Activated T-helper 1 cell treated with anti-CD3 and anti-CD28 coated beads, Interleukin-12 subunit alpha, Interleukin-12 subunit beta, Interleukin-2, Interleukin-4 antibody, amounts not matched to agents 30 ng/mL and 10 ng/mL and 1 ng/mL, durations not matched to agents 14 hours and 24 hours and 36 hours (primary cell): ENCODE measurements at regions not wholly inside any gene's neighbourhood (a gene's known extent, or its start where the extent isn't known, plus 50 kb on each side); places are given as distances from the start of the nearest gene placed in this dataset.
"Not testable (repeated sequence)": the region's sequence is repeated elsewhere in the genome, so short reads cannot be mapped to it uniquely, and the experiment has no call there.

ENCODE experiments used
- DNase-seq: peaks from one replicate; pipeline ENCODE4 v3.0.0; 2021; ENCODE audit warnings: low spot score
- H3K27ac Mint-ChIP-seq: one replicate; pipeline ENCODE4 v1.8.0; 2021; ENCODE audit warnings: mild to moderate bottlenecking, mixed read lengths
- H3K27me3 Mint-ChIP-seq: one replicate; pipeline ENCODE4 v1.8.0; 2022; ENCODE audit warnings: mild to moderate bottlenecking, moderate library complexity, mixed read lengths; ENCODE audit not compliant: insufficient read depth
- H3K36me3 Mint-ChIP-seq: one replicate; pipeline ENCODE4 v1.8.0; 2021; ENCODE audit warnings: low read depth, mixed read lengths
- H3K4me1 Mint-ChIP-seq: one replicate; pipeline ENCODE4 v1.8.0; 2021; ENCODE audit warnings: low read depth, mixed read lengths
- H3K4me3 Mint-ChIP-seq: one replicate; pipeline ENCODE4 v1.8.0; 2021; ENCODE audit warnings: mild to moderate bottlenecking, moderate library complexity, mixed read lengths
- H3K9me3 Mint-ChIP-seq: one replicate; pipeline ENCODE4 v1.8.0; 2021; ENCODE audit warnings: mixed read lengths
- intact Hi-C: fragments of 100-400 bp; cut with micrococcal nuclease; formaldehyde crosslinking; loops from one replicate; pipeline ENCODE4 v1.15.1; 2024

DNA sequence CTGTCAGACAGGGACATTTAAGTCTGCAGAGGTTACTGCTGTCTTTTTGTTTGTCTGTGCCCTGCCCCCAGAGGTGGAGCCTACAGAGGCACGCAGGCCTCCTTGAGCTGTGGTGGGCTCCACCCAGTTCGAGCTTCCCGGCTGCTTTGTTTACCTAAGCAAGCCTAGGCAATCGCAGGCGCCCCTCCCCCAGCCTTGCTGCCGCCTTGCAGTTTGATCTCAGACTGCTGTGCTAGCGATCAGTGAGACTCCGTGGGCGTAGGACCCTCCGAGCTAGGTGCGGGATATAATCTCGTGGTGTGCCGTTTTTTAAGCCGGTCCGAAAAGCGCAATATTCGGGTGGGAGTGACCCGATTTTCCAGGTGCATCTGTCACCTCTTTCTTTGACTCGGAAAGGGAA is 193.9 kb downstream of the RMST start:
- H3K4me3 Mint-ChIP-seq, H3K27me3 Mint-ChIP-seq, H3K9me3 Mint-ChIP-seq, intact Hi-C loops, H3K27ac Mint-ChIP-seq, H3K36me3 Mint-ChIP-seq, DNase-seq, H3K4me1 Mint-ChIP-seq: not testable (repeated sequence)

DNA sequence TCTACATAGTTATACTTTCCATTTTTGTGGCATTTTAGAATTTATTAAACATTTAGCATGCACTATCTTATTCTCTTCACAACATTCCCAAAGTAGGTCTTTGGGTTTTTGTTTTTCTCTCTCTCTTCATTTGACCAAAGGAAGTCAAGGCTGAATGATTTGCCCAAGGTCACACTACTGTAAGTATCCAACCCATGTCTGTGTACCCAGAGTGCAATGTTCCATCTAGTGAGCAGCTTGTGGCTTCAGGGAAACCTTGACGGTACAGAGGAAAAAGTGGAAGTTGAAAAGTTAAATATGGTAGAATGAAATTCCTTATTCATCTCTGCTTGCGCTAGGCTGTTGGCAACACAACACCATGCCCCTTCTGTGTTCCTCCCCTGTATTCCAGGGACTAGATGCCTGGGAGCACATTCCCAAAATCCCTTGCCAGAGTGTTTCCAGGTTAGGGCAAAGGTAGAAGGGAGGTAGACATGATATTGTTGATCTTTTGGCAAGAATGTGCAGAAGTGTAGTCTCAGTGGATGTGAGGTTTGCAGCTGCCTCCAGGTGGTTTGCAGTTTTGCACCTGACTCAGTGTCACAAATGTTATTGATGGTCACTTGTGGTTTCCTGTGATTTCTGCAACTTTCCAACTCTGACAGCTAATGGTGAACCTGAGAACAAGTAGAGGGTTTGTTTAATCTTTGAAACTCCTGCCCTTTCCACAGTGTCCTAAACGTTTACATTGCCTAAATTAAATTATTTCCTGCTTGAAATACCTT is 196.7 kb downstream of the RMST start:
- no peaks in the 10 kb centered on the region for H3K4me1 Mint-ChIP-seq
- H3K36me3 Mint-ChIP-seq: no peaks in the 10 kb centered on the region
- DNase-seq: no peak
- no peak overlapping the region for H3K4me3 Mint-ChIP-seq
- no peak overlapping the region for H3K27ac Mint-ChIP-seq
- H3K27me3 Mint-ChIP-seq: no peaks in the 10 kb centered on the region
- intact Hi-C loops: no loop called here
- no peaks in the 10 kb centered on the region for H3K9me3 Mint-ChIP-seq

DNA sequence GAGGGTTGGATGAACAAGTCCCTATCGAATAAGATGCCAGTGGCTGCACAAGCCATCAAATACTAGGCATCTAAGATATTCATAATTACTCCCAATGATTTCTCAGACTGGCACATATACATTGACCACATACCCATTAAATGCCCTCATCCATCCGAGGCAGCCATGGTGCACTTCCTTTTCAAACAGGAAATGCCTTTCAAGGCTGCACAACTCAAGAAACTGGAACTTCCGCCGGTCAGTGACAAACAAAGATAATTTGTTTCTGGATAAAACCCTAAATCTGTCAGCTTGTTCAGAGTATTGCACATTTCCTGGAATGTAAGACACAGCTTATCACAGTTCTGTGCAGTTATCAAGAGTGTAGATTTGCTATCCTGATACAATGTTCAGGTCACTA is 203.7 kb downstream of the RMST start:
- intact Hi-C loops: no loop called here
- H3K27ac Mint-ChIP-seq: no peak overlapping the region
- no peaks in the 10 kb centered on the region for H3K27me3 Mint-ChIP-seq
- no peak for DNase-seq
- H3K9me3 Mint-ChIP-seq: peaks cover 5% of the 10 kb centered on the region
- no peaks in the 10 kb centered on the region for H3K36me3 Mint-ChIP-seq
- H3K4me3 Mint-ChIP-seq: no peak overlapping the region
- no peaks in the 10 kb centered on the region for H3K4me1 Mint-ChIP-seq

DNA sequence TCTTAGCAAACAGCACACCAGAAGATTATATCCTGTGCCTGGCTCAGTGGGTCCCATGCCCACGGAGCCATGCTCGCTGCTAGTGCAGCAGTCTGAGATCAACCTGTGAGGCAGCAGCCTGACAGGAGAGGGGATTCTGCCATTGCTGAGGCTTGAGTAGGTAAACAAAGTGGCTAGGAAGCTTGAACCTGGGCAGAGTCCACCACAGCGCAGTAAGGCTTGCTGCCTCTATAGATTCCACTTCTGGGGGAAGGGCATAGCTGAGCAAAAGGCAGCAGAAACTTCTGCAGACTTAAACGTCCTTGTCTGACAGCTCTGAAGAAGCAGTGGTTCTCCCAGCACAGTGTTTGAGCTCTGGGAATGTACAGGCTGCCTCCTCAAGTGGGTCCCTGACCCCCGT is 210.3 kb downstream of the RMST start:
- H3K9me3 Mint-ChIP-seq: peaks cover 11% of the 10 kb centered on the region
- no peak overlapping the region for H3K27ac Mint-ChIP-seq
- no peaks in the 10 kb centered on the region for H3K27me3 Mint-ChIP-seq

DNA sequence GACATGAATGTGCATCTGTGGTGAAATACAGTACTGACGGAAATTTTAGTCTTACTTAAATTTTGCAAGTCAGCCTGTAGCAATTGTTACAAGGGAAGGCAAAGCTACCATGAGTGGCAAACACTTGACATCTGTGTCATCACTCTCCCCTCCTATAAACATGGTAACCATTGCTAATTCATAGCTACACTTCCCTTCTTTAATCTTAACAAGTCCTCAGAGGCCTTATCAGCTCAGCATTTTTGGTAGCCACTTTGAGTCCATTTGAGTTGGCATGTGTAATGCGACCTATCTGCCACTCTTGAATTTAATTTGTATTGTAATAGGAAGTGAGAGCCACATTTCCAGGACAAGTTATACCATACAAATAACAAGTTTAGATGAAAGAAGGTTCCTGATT is 218.1 kb downstream of the RMST start:
- Mint-ChIP-seq H3K27me3 (no peaks in the 10 kb centered on the region), H3K4me1 (no peaks in the 10 kb centered on the region), H3K9me3 (peaks cover 2% of the 10 kb centered on the region), H3K27ac (no peak overlapping the region), H3K4me3 (no peak overlapping the region), H3K36me3 (no peaks in the 10 kb centered on the region)
- DNase-seq: no peak
- intact Hi-C loops: loop anchor here (5.0 kb wide), 1 partner anchor 1108 kb away; no protein-coding TSS in a partner anchor

More for the DNA sequence above, 210.3 kb downstream of the RMST start:
- intact Hi-C loops: no loop called here
- Mint-ChIP-seq H3K4me3 (no peak overlapping the region), H3K4me1 (no peaks in the 10 kb centered on the region), H3K36me3 (no peaks in the 10 kb centered on the region)
- no peak for DNase-seq

DNA sequence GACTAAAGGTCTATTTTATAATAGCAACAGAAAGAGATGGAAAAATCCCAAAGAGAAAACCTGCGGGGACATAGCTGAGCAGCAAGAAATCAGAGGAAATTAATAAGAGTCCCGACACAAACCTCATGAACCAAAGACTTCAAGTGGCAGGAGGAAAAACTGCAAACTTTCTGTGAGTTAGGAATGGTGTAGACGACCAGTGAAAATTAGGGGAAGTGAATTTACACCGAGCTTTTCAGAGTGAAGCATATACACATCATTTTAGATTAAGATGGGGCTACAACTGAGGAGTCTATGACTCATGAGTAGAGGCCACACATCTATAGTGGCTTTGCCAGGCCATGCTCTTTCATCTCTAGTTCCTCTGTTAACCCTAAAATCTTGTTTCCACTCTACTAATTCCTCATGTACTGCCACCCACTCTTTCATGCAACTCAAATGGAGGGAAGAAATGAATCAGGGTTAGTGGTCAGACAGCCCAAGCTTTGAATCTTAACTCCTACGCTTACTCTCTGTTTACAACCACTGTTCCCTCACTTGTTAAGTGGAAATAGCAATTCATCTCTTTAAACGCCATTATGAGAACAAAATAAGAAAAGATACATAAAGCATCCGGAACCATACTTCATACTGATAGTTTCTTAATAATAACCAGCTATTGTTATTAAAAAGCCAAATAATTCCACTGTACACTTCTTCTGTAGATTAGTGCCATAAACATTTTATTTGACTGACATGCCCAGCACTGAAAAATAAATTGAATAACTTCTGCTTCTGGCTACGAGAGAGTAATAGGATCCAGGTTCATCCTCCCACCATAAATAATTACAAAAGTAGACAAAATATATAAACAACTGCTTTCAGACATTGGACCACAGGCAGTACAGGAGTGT is 219.3 kb downstream of the RMST start:
- Mint-ChIP-seq H3K9me3 (no peaks in the 10 kb centered on the region), H3K4me1 (no peaks in the 10 kb centered on the region), H3K27ac (no peak overlapping the region), H3K27me3 (no peaks in the 10 kb centered on the region), H3K36me3 (no peaks in the 10 kb centered on the region), H3K4me3 (no peak overlapping the region)
- intact Hi-C loops: loop anchor here (5.0 kb wide), 1 partner anchor 1110 kb away; no protein-coding TSS in a partner anchor
- DNase-seq: no peak

DNA sequence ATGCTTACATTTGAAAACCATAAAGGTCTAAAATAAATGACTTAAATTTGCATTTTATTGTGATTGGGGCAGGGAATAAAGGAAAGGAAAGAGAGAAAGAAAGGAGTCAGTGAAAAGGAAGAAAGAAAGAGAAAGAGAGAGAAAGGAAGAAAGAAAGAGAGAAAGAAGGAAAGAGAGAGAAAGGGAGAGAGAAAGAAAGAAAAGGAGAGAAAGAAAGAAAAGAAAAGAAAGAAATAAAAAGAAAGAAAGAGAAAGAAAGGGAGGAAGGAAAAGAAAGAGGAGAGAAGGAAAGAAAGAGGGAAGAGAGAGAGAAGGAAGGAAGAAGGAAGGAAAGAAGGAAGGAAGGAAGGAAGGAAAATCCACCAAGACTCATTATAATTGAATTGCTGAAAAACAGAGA is 222.8 kb downstream of the RMST start:
- H3K36me3 Mint-ChIP-seq: no peaks in the 10 kb centered on the region
- no peaks in the 10 kb centered on the region for H3K9me3 Mint-ChIP-seq
- intact Hi-C loops: no loop called here
- no peak overlapping the region for H3K4me3 Mint-ChIP-seq
- no peaks in the 10 kb centered on the region for H3K27me3 Mint-ChIP-seq
- no peak for DNase-seq
- H3K27ac Mint-ChIP-seq: no peak overlapping the region
- no peaks in the 10 kb centered on the region for H3K4me1 Mint-ChIP-seq

DNA sequence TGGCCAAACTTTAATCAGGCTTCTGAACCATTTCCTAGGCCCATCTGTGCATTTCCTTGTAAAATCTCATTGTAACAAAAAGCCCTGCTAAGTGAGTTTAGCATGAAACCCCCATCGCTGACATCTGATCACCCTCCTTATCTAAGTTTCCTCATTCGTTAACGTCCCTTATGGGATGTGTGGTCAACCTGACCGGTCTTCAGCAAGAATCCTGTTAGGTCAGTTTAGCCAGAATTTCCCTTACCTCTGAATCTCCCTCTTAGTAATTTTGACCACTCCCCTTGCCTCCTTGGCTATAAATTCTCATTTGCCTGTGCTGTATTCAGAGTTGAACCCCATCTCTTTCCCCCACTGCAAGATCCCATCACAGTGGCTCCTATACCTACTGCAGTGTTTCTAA is 239.3 kb downstream of the RMST start:
- H3K36me3 Mint-ChIP-seq: no peaks in the 10 kb centered on the region
- H3K27ac Mint-ChIP-seq: no peak overlapping the region
- H3K4me3 Mint-ChIP-seq: no peak overlapping the region
- no peaks in the 10 kb centered on the region for H3K27me3 Mint-ChIP-seq
- DNase-seq: no peak
- no peaks in the 10 kb centered on the region for H3K4me1 Mint-ChIP-seq
- peaks cover 9% of the 10 kb centered on the region for H3K9me3 Mint-ChIP-seq
- intact Hi-C loops: no loop called here

DNA sequence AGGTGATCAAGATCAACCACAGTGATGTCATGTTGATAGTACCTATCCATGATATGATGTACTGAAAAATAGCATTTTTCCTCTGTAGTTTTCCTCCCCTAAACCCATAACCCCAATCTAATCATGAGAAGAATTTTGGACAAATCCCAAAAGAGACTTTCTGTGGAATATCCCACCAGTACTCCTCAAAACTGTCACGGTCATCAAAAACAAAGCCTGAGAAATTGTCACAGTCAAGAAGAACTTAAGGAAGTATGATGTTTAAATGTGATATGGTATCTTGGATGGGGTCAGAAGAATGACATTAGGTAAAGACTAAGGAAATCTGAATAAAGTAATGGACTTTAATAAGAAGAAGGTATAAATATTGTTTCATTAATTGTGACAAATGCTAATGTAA is 248.8 kb downstream of the RMST start:
- DNase-seq: no peak
- intact Hi-C loops: no loop called here
- peaks cover 4% of the 10 kb centered on the region for H3K9me3 Mint-ChIP-seq
- H3K4me1 Mint-ChIP-seq: no peaks in the 10 kb centered on the region
- no peaks in the 10 kb centered on the region for H3K36me3 Mint-ChIP-seq
- no peaks in the 10 kb centered on the region for H3K27me3 Mint-ChIP-seq
- H3K27ac Mint-ChIP-seq: no peak overlapping the region
- no peak overlapping the region for H3K4me3 Mint-ChIP-seq

DNA sequence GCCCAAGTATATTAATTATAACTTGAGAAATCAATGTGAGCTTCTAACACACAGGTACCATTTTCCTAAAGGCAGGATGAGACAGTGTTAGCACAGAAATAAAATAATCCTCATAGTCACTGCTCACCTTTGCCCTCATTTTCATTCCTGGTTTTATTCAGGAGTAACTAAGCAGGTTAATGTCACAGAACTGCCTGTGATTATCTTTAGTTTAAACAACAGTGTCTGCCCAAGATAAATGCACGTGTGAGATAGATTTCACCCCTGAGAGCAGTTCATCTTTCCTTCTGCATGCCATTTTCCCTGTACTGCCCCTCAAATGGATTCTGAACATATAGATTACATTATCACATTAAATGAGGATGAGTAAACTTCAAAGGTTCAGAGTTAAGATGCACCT is 250.7 kb downstream of the RMST start:
- DNase-seq: no peak
- no peak overlapping the region for H3K27ac Mint-ChIP-seq
- H3K36me3 Mint-ChIP-seq: no peaks in the 10 kb centered on the region
- intact Hi-C loops: no loop called here
- H3K27me3 Mint-ChIP-seq: no peaks in the 10 kb centered on the region
- no peaks in the 10 kb centered on the region for H3K4me1 Mint-ChIP-seq
- peaks cover 4% of the 10 kb centered on the region for H3K9me3 Mint-ChIP-seq
- H3K4me3 Mint-ChIP-seq: no peak overlapping the region

DNA sequence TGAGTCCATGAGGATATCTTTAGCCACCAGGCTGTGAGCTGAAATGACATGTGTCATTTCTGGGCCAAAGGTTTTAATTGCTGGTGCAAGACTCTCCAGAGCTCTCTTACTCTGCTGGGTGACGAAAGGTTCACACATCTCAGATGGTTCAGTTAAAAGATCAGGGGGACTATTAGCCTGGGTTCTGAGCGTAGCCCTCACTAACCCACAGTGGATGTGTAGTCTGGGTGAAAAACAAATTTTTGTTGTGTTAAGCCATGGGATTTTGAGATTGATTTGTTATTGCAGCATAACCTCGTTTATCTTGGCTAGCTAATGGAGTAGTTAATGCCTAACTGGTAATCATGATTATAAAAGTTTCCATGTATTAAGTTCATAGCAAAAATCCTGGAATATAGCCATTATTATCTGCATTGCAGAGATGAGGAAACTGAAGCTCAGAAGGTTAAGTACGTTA is 251.5 kb downstream of the RMST start:
- Mint-ChIP-seq H3K4me1 (no peaks in the 10 kb centered on the region), H3K27me3 (no peaks in the 10 kb centered on the region), H3K9me3 (peaks cover 1% of the 10 kb centered on the region), H3K36me3 (no peaks in the 10 kb centered on the region), H3K4me3 (no peak overlapping the region), H3K27ac (no peak overlapping the region)
- DNase-seq: no peak
- intact Hi-C loops: no loop called here

DNA sequence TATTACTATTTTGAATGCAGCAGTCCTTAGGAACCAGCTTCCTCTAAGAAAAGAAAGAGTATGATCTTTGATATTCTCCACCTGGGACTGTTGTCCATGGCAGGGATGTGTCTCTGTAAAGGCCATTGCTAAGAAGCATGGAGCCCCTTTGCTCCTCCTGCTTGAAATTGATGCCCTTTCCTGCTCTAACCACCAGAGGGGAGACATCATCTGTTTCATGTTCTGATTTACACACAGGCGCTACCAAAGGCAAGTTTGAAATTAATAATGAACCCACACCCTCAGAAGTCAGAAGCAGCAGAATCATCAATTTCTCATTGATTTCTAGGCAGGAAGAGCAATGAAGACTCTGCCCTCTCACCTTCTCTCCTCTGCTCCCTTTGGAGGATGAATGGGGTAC is 253.8 kb downstream of the RMST start:
- no peak overlapping the region for H3K27ac Mint-ChIP-seq
- no peaks in the 10 kb centered on the region for H3K4me1 Mint-ChIP-seq
- DNase-seq: no peak
- intact Hi-C loops: no loop called here
- no peaks in the 10 kb centered on the region for H3K36me3 Mint-ChIP-seq
- H3K4me3 Mint-ChIP-seq: no peak overlapping the region
- no peaks in the 10 kb centered on the region for H3K27me3 Mint-ChIP-seq
- H3K9me3 Mint-ChIP-seq: peaks cover 1% of the 10 kb centered on the region

DNA sequence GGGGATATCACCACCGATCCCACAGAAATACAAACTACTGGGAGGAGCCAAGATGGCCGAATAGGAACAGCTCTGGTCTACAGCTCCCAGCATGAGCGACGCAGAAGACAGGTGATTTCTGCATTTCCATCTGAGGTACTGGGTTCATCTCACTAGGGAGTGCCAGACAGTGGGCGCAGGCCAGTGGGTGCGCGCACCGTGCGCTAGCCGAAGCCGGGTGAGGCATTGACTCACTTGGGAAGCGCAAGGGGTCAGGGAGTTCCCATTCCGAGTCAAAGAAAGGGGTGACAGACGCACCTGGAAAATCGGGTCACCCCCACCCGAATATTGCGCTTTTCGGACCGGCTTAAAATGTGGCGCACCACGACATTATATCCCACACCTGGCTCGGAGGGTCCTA is 261.2 kb downstream of the RMST start:
- intact Hi-C loops: not testable (repeated sequence)

More for the DNA sequence above, 261.2 kb downstream of the RMST start:
- not testable (repeated sequence) for H3K4me3 Mint-ChIP-seq, H3K27ac Mint-ChIP-seq, DNase-seq, H3K36me3 Mint-ChIP-seq, H3K27me3 Mint-ChIP-seq, H3K4me1 Mint-ChIP-seq
- peaks cover 13% of the 10 kb centered on the region for H3K9me3 Mint-ChIP-seq
